GM18502 (cell line): ENCODE measurements at regions not wholly inside any gene's neighbourhood (a gene's known extent, or its start where the extent isn't known, plus 50 kb on each side); places are given as distances from the start of the nearest gene placed in this dataset.

Experiments used
- ATAC-seq: cut with Tn5 transposase; IDR thresholded peaks from one replicate; pipeline ENCODE4 v1.9.1; 2021; ENCODE audit warnings: mild to moderate bottlenecking; ENCODE audit not compliant: unreplicated experiment, poor library complexity

- ATAC-seq = no peak
Observed at GRCh38 chr13:97057176-97057575, 62.9 kb upstream of the OXGR1 start.

- ATAC-seq = no peak
Observed at GRCh38 chr13:97058391-97058790, 64.1 kb upstream of the OXGR1 start.

GRCh38 chr13:97058926-97059325 lies 64.7 kb upstream of the OXGR1 start:
- no peak for ATAC-seq

- ATAC-seq = no peak
Observed at GRCh38 chr13:97067017-97067895, 73.0 kb upstream of the OXGR1 start.

GRCh38 chr13:97068151-97068550 lies 73.9 kb upstream of the OXGR1 start:
- ATAC-seq = no peak

- no peak for ATAC-seq
Observed at GRCh38 chr13:97069050-97069815, 75.0 kb upstream of the OXGR1 start.

GRCh38 chr13:97072297-97072696 lies 78.0 kb upstream of the OXGR1 start:
- ATAC-seq = no peak

- no peak for ATAC-seq
Observed at GRCh38 chr13:97074618-97075017, 80.3 kb upstream of the OXGR1 start.

GRCh38 chr13:97076898-97077297 lies 82.6 kb upstream of the OXGR1 start:
- no peak for ATAC-seq

- ATAC-seq = no peak
Observed at GRCh38 chr13:97077341-97077740, 83.1 kb upstream of the OXGR1 start.

GRCh38 chr13:97079726-97080125 lies 85.5 kb upstream of the OXGR1 start:
- ATAC-seq = no peak

GRCh38 chr13:97082461-97083207 lies 88.4 kb upstream of the OXGR1 start:
- no peak for ATAC-seq

- ATAC-seq = no peak
Observed at GRCh38 chr13:97091196-97091595, 96.9 kb upstream of the OXGR1 start.

- no peak for ATAC-seq
Observed at GRCh38 chr13:97100821-97101220, 106.5 kb upstream of the OXGR1 start.

- no peak for ATAC-seq
Observed at GRCh38 chr13:97101912-97102708, 107.8 kb upstream of the OXGR1 start.

GRCh38 chr13:97106323-97106722 lies 112.0 kb upstream of the OXGR1 start:
- no peak for ATAC-seq

- ATAC-seq = no peak
Observed at GRCh38 chr13:97107815-97108529, 113.7 kb upstream of the OXGR1 start.

- no peak for ATAC-seq
Observed at GRCh38 chr13:97108530-97108900, 113.6 kb upstream of the MBNL2 start.

GRCh38 chr13:97109256-97109655 lies 112.9 kb upstream of the MBNL2 start:
- no peak for ATAC-seq
